GM18909 (cell line): ENCODE measurements at regions not wholly inside any gene's neighbourhood (a gene's known extent, or its start where the extent isn't known, plus 50 kb on each side); places are given as distances from the start of the nearest gene placed in this dataset.
"Not testable (repeated sequence)": the region's sequence is repeated elsewhere in the genome, so short reads cannot be mapped to it uniquely, and the experiment has no call there.

ENCODE experiments used
- ATAC-seq: cut with Tn5 transposase; IDR thresholded peaks from one replicate; pipeline ENCODE4 v1.9.1; 2021; ENCODE audit warnings: mild to moderate bottlenecking; ENCODE audit not compliant: unreplicated experiment, poor library complexity

DNA sequence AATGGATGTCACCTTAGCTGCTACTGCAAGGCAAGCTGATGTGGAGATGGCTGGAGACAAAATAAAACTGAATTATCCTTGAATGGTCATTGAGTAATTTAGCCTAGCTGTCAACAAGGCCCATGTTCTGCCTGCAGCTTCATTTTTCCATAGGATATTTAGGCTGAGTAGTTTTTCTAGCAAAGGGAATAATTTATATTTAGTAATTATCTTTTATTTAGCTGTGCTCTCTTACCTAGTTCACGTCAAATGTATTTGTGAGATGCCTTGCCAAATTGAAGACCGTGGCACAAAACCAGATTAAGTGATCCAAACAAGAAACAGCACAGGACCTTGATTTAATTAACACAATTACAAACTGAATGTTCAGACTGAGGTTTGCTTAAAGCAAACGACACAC lies 77.4 kb upstream of the CEP162 start:
- ATAC-seq = no peak

DNA sequence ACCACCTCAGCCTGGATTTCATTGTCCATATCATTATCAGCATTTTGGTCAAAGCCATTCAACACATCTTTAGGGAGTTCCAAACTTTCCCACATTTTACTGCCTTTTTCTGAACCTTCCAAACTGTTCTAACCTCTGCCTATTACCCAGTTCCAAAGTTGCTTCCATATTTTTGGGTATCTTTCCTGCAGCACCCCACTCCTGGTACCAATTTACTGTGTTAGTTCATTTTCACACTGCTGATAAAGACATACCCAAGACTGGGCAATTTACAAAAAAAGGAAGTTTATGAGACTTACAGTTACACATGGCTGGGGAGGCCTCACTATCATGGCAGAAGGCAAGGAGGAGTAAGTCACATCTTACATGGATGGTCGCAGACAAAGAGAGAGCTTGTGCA lies 63.6 kb upstream of the CEP162 start:
- ATAC-seq = not testable (repeated sequence)

DNA sequence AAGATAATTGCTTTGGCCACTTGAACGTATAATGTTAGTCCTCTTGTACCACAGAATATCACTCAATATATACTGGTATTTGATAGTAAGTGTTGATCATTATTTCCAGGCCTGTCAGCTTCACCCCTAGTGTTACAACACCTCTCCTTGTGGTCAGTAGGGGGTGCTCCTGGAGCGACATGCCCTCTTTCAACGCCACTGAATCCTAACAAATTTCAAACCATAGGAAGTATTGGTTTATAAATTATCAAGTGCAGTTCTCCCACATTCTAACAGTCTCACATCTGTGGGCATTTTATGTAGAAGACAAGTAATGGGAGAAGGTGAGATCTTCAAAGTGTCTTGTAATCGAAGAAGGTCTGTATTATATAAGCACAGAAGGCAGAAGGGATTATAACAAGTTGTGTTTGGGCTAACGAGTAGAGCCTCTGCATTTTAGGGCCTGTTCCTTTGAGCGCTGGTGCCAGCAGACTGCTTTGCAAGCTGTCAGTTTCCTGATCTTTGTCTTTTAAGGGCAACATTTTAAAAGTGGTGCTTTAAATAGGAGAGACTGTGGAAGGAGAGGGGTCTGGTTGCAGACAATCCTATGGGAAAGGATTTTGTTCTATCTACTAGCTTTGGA lies 57.1 kb upstream of the CEP162 start:
- peak; percentile 61 for ATAC-seq

DNA sequence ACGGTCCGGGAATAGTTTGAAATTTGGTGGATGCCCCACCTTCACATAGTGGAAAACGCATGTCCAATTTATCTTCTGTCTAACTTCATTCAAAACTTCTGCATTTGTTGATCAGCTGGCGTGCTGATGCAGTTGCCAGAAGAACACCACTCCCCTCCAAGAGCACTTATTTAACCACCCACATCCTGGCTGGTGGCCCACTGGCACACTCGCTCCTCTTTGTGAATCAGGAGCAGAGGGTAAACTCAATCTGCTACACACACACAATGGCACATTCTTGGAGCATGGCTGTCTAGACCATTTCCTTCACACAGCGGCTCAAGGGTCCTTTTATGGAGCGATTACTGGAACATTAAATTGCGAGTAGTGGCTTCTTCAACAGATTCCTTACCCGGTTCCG lies 55.1 kb upstream of the CEP162 start:
- ATAC-seq = no peak

DNA sequence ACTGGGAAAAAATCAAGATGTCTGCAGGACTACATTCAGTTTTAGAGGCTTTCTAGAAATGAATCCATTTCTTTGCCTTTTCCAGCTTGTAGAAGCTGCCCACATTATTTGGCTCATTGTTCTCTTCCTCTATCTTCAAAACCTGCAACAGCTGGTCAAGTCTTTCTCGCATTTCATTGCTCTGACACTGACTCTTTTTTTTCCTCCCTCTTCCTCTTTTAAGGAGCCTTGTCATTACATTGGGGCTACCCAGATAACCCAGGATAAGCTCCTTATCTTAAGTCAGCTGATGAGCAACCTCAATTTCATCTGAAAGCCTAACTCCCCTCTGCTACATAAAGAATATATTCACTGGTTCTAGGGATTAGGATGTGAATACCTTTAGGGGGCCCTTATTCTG lies 53.2 kb upstream of the CEP162 start:
- no peak for ATAC-seq

DNA sequence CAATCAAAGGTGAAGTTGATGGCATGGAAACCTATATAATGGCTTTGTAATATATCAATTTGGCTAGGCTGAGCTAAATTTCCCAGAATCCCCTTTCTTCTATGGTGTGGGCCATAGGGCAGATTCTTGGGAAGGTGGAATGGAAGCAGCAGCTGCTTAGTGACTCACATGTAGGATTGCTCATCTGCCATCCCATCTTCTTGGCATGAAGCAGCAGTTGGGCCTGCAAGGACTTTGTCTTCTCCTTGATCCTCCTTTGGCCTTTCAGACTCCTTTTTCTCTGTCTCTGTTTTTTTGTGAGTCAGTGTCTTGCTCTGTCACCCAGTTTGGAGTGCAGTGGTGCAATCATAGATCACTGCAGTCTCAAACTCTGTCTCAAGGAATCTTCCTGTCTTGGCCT lies 52.6 kb upstream of the CEP162 start:
- no peak for ATAC-seq

DNA sequence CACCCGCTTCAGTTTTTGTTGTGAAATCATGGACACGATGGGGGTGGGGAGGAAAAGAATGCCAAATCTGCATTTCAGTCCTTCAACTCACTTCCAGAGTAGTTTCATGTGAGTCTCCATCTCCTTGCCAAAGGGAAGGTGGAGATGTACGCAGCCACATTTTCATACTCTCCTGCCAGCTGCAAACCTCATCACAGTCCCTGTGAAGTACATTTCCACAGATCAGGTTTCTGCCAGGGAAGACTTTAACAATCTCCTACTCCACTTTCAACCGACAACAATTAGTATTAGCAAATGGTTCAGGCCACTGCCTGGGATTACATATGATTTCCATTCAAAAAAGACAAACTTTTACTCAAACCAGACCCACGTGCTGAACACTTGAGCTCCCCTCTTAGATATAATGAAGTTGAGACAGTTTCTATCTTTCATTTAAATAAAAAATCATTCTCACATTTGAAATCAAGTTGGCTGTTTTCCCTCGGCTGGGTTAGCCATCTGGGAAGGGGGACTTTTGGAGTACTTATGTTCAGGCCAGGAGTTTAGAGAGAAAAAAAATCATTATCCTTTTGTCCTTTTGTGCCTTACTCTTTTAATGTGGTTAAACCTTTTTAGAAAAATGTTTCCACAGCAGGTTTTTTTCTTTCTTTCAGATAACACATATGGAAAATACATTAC lies 51.0 kb upstream of the CEP162 start:
- no peak for ATAC-seq
